HCT116 (cell line): ENCODE measurements at regions not wholly inside any gene's neighbourhood (a gene's known extent, or its start where the extent isn't known, plus 50 kb on each side); places are given as distances from the start of the nearest gene placed in this dataset.

Experiments
- ATAC-seq: fragments of 200-7000 bp; cut with Tn5 transposase; 2 replicates; pipeline ENCODE4 v1.9.1; 2020; ENCODE audit warnings: mild to moderate bottlenecking, moderate library complexity
- BruUV-seq: library from RNA; stranded (reverse); fragments of 400-500 nt; replicated peaks from 2 replicates; lab custom pipeline; 2021; lab: Mats Ljungman, UMichigan
- CTCF ChIA-PET: fragments of 300-600 bp; sonication (Branson Sonifier 250); formaldehyde crosslinking; loops from one replicate; lab custom pipeline; 2021; ENCODE audit warnings: antibody characterized with exemption; lab: Charles Lee
- POLR2A ChIA-PET: fragments of 300-600, 350-600 bp; sonication (Branson Sonifier 250); formaldehyde crosslinking; loops from one replicate; lab custom pipeline; 2021; ENCODE audit warnings: antibody characterized with exemption; lab: Charles Lee
- RAD21 ChIA-PET, 2 experiments: fragments of 300-600 bp; sonication (Branson Sonifier 250); formaldehyde crosslinking; loops; one replicate each; lab custom pipeline; 2023; ENCODE audit warnings: low total read pairs in 2 of 2; ENCODE audit not compliant: uncharacterized antibody in 2 of 2, unreplicated experiment in 2 of 2, low non-redundant PET in 1 of 2; lab: Charles Lee
- DNase-seq: peaks from one replicate; pipeline ENCODE4 v3.0.0-alpha.2; 2010; ENCODE audit warnings: low read depth, low spot score
- H2AFZ ChIP-seq: fragments of 200-600 bp; shearing (Covaris generic), sonication (generic); 2 replicates; pipeline ENCODE4 v1.6.1; 2017; ENCODE audit warnings: low read depth, mixed run types, mixed read lengths, antibody characterized with exemption, low read length; ENCODE audit not compliant: poor library complexity, severe bottlenecking
- H3K27ac ChIP-seq: 2 replicates; pipeline ENCODE4 v1.5.1; 2012; ENCODE audit warnings: low read depth, low read length
- H3K27me3 ChIP-seq: fragments of 200-600 bp; sonication (generic); 2 replicates; pipeline ENCODE4 v1.6.1; 2016; ENCODE audit warnings: mixed run types, low read length, mixed read lengths; ENCODE audit not compliant: insufficient read depth
- H3K36me3 ChIP-seq, 2 experiments: fragments of 200-500 bp in 1 of 2; fragments of 200-600 bp in 1 of 2; sonication (Bioruptor generic) in 1 of 2; sonication (generic) in 1 of 2; 2 replicates each; pipeline versions ENCODE4 v1.5.1 to v1.6.1; 2014 to 2016; ENCODE audit warnings: low read length in 2 of 2, inconsistent platforms in 1 of 2, mixed read lengths in 1 of 2, mixed run types in 1 of 2; ENCODE audit not compliant: insufficient read depth in 2 of 2, control insufficient read depth in 1 of 2
- H3K4me1 ChIP-seq, 2 experiments: fragments of 200-600 bp in 1 of 2; sonication (generic) in 1 of 2; 2 replicates each; pipeline versions ENCODE4 v1.5.1 to v1.6.1; 2012 to 2017; ENCODE audit warnings: low read length in 2 of 2, inconsistent platforms in 1 of 2, mild to moderate bottlenecking in 1 of 2, mixed read lengths in 1 of 2, mixed run types in 1 of 2, moderate library complexity in 1 of 2; ENCODE audit not compliant: insufficient read depth in 2 of 2, control insufficient read depth in 1 of 2
- H3K4me2 ChIP-seq: fragments of 200-600 bp; sonication (generic); 2 replicates; pipeline ENCODE4 v1.6.1; 2017; ENCODE audit warnings: mixed run types, low read length, mixed read lengths
- H3K4me3 ChIP-seq, 2 experiments: fragments of 200-600 bp in 1 of 2; sonication (generic) in 1 of 2; replicated peaks in 1 of 2; 2 replicates each; pipeline ENCODE4 v1.5.1; 2011 to 2016; ENCODE audit warnings: low read length in 2 of 2, control low read depth in 1 of 2, low read depth in 1 of 2, mild to moderate bottlenecking in 1 of 2, mixed read lengths in 1 of 2, mixed run types in 1 of 2
- H3K79me2 ChIP-seq: fragments of 200-600 bp; sonication (generic); 2 replicates; pipeline ENCODE4 v1.6.1; 2017; ENCODE audit warnings: mild to moderate bottlenecking, mixed run types, low read length, moderate library complexity, mixed read lengths; ENCODE audit not compliant: insufficient read depth
- H3K9ac ChIP-seq: fragments of 200-600 bp; sonication (generic); 2 replicates; pipeline ENCODE4 v1.6.1; 2016; ENCODE audit warnings: low read length, mixed read lengths
- H3K9me2 ChIP-seq: fragments of 200-600 bp; sonication (generic), shearing (Covaris generic); 2 replicates; pipeline ENCODE4 v1.6.1; 2017; ENCODE audit warnings: mixed run types, mild to moderate bottlenecking, moderate library complexity; ENCODE audit not compliant: insufficient read depth
- H3K9me3 ChIP-seq, 2 experiments: fragments of 200-500 bp in 1 of 2; fragments of 200-600 bp in 1 of 2; sonication (Bioruptor generic) in 1 of 2; sonication (generic) in 1 of 2; 2 replicates each; pipeline ENCODE4 v1.6.1; 2014 to 2017; ENCODE audit warnings: low read length in 2 of 2, mixed read lengths in 2 of 2, inconsistent platforms in 1 of 2, low read depth in 1 of 2, mild to moderate bottlenecking in 1 of 2, mixed run types in 1 of 2, moderate library complexity in 1 of 2; ENCODE audit not compliant: control insufficient read depth in 1 of 2, insufficient read depth in 1 of 2
- H4K20me1 ChIP-seq: fragments of 200-600 bp; sonication (generic), shearing (Covaris generic); 2 replicates; pipeline ENCODE4 v1.6.1; 2017; ENCODE audit warnings: mixed run types, mild to moderate bottlenecking, moderate library complexity; ENCODE audit not compliant: insufficient read depth
- CBX3 ChIP-seq: IDR thresholded peaks from 2 replicates; pipeline ENCODE4 v1.6.1; 2012; ENCODE audit warnings: low read depth
- CTCF ChIP-seq, 3 experiments: fragments of 200-600 bp in 1 of 3; sonication (generic) in 1 of 3; IDR thresholded peaks in 2 of 3; conservative IDR thresholded peaks in 1 of 3; 2 replicates each; pipeline ENCODE4 v1.5.1; 2012 to 2017; ENCODE audit warnings: low read depth in 2 of 3, low read length in 2 of 3, antibody characterized with exemption in 1 of 3, borderline replicate concordance in 1 of 3, control low read depth in 1 of 3, mild to moderate bottlenecking in 1 of 3, mixed read lengths in 1 of 3, mixed run types in 1 of 3, moderate library complexity in 1 of 3; ENCODE audit not compliant: insufficient read depth in 1 of 3
- EGR1 ChIP-seq: IDR thresholded peaks from 2 replicates; pipeline ENCODE4 v1.6.1; 2012; ENCODE audit warnings: low read depth
- EZH2phosphoT487 ChIP-seq: fragments of 200-600 bp; IDR thresholded peaks from 2 replicates; pipeline ENCODE4 v1.6.1; 2018; ENCODE audit warnings: antibody characterized with exemption, borderline replicate concordance
- MAX ChIP-seq: IDR thresholded peaks from 2 replicates; pipeline ENCODE4 v1.6.1; 2012
- SRF ChIP-seq: IDR thresholded peaks from 2 replicates; pipeline ENCODE4 v1.6.1; 2012; ENCODE audit warnings: low read depth
- YY1 ChIP-seq: IDR thresholded peaks from 2 replicates; pipeline ENCODE4 v1.6.1; 2011; ENCODE audit warnings: low read length, low read depth, moderate library complexity, mild to moderate bottlenecking; ENCODE audit not compliant: insufficient replicate concordance; ENCODE audit errors: extremely low read depth
- ZFX ChIP-seq: fragments of 450-650 bp; IDR thresholded peaks from 2 replicates; pipeline ENCODE4 v1.6.1; 2017
- intact Hi-C: fragments of 100-400 bp; cut with micrococcal nuclease; formaldehyde crosslinking; loops from 2 replicates; pipeline ENCODE4 v1.10.0; 2022

- Histone ChIP-seq H3K9ac (no peak overlapping the region), H3K9me2 (no peaks in the 10 kb centered on the region), H3K4me2 (no peak overlapping the region), H3K79me2 (no peaks in the 10 kb centered on the region), H3K36me3 (no peaks in the 10 kb centered on the region), H2AFZ (no peak overlapping the region), H3K9me3 (no peaks in the 10 kb centered on the region), H3K4me3 (no peak overlapping the region), H3K4me1 (peaks cover 5 to 10% of the 10 kb centered on the region in 2 experiments; a peak in 3 of 4 replicates), H4K20me1 (no peaks in the 10 kb centered on the region), H3K27me3 (no peaks in the 10 kb centered on the region), H3K27ac (no peak overlapping the region)
- ChIA-PET POLR2A (no interaction called here), RAD21 (no interaction called here), CTCF (no interaction called here)
- no peak for DNase-seq
- TF ChIP-seq SRF (no peak), MAX (no peak), YY1 (no peak), ZFX (no peak), CBX3 (no peak), EGR1 (no peak), EZH2phosphoT487 (no peak), CTCF (IDR thresholded peaks at IDR 0.05 in 2 of 3, conservative IDR thresholded peaks at IDR 0.05 in 1 of 3; ENCODE audit: borderline replicate concordance in 1 of 3, insufficient read depth in 1 of 3, low read depth in 2 of 3, low read length in 2 of 3) (no peak)
- no peak for ATAC-seq
- no TSS peak for BruUV-seq
- intact Hi-C loops: no loop called here
These were observed 110.2 kb upstream of the GPC1 start for GRCh38 chr2:240325016-240326007.
